ENCODE measurements at regions not wholly inside any gene's neighbourhood (a gene's known extent, or its start where the extent isn't known, plus 50 kb on each side); places are given as distances from the start of the nearest gene placed in this dataset.

GRCh38 chr3:177569193-177569592 lies 371.9 kb upstream of the TBL1XR1 start:
- no peak for TF ChIP-seq CTCF (conservative IDR thresholded peaks at IDR 0.05; ENCODE audit: low read depth, low read length)
- no peak for TF ChIP-seq EZH2 (IDR thresholded peaks at IDR 0.05; ENCODE audit: borderline replicate concordance, low read depth, low read length, poor library complexity, severe bottlenecking)

All from A673 (cell line).